Transverse colon (tissue), 3 donors: ENCODE measurements at regions not wholly inside any gene's neighbourhood (a gene's known extent, or its start where the extent isn't known, plus 50 kb on each side); places are given as distances from the start of the nearest gene placed in this dataset.

Experiments used
- CTCF ChIP-seq, 5 experiments: fragments of 200-600 bp in 3 of 5; fragments of 450-650 bp in 2 of 5; sonication (generic) in 3 of 5; IDR thresholded peaks; 1 replicate in 2 of 5; 2 replicates in 3 of 5; pipeline ENCODE4 v1.5.1; 2016 to 2017; ENCODE audit warnings: antibody characterized with exemption in 5 of 5, inconsistent platforms in 3 of 5, mild to moderate bottlenecking in 2 of 5, moderate library complexity in 1 of 5
- EP300 ChIP-seq: sonication (generic); formaldehyde crosslinking; IDR thresholded peaks from one replicate; pipeline ENCODE4 v1.6.1; 2017; ENCODE audit warnings: antibody characterized with exemption, low read depth

GRCh38 chr10:83333566-83333965 lies 805.7 kb upstream of the GHITM start:
- TF ChIP-seq CTCF (IDR thresholded peaks at IDR 0.05), result no peak
- TF ChIP-seq EP300, result no peak
